Heart right ventricle (tissue), 16 donors: ENCODE measurements at regions not wholly inside any gene's neighbourhood (a gene's known extent, or its start where the extent isn't known, plus 50 kb on each side); places are given as distances from the start of the nearest gene placed in this dataset.

ENCODE experiments used
- ATAC-seq, 8 donors: fragments of 200-7000 bp; cut with Tn5 transposase; one replicate each; pipeline ENCODE4 v1.9.1; 2020; ENCODE audit warnings: mild to moderate bottlenecking in 8 of 8, moderate library complexity in 8 of 8, moderate number of reproducible peaks in 1 of 8
- DNase-seq, 2 donors: peaks; one replicate each; pipeline ENCODE4 v3.0.0-alpha.2; 2020
- H3K27ac ChIP-seq, 10 donors: fragments of 200-600 bp; sonication (generic) in 2 of 10; one replicate each; pipeline versions ENCODE4 v1.5.0 to v1.8.0; 2020 to 2022; ENCODE audit warnings: mild to moderate bottlenecking in 3 of 10
- H3K27me3 ChIP-seq, 7 donors: fragments of 200-600 bp; one replicate each; pipeline ENCODE4 v1.8.0; 2021 to 2022; ENCODE audit warnings: mild to moderate bottlenecking in 2 of 7
- H3K36me3 ChIP-seq, 9 donors: fragments of 200-600 bp; sonication (generic) in 1 of 9; one replicate each; pipeline versions ENCODE4 v1.5.0 to v1.8.0; 2020 to 2022; ENCODE audit warnings: mild to moderate bottlenecking in 2 of 9
- H3K4me1 ChIP-seq, 9 donors: fragments of 200-600 bp; sonication (generic) in 1 of 9; one replicate each; pipeline versions ENCODE4 v1.5.0 to v1.8.0; 2020 to 2022; ENCODE audit warnings: mild to moderate bottlenecking in 4 of 9
- H3K4me3 ChIP-seq, 10 donors: fragments of 200-600 bp; sonication (generic) in 2 of 10; one replicate each; pipeline versions ENCODE4 v1.5.0 to v1.8.0; 2020 to 2022; ENCODE audit warnings: mild to moderate bottlenecking in 7 of 10, moderate library complexity in 2 of 10
- H3K9me3 ChIP-seq, 11 donors: fragments of 200-600 bp in 10 of 11; sonication (generic) in 2 of 11; one replicate each; pipeline versions ENCODE4 v1.5.0 to v1.8.0; 2013 to 2022; ENCODE audit warnings: mild to moderate bottlenecking in 2 of 11, control low read depth in 1 of 11, moderate library complexity in 1 of 11
- CTCF ChIP-seq, 9 donors: fragments of 200-600 bp; sonication (generic) in 2 of 9; IDR thresholded peaks; one replicate each; pipeline versions ENCODE4 v1.5.0 to v1.8.0; 2021 to 2022; ENCODE audit warnings: antibody characterized with exemption in 9 of 9, mild to moderate bottlenecking in 5 of 9, moderate library complexity in 1 of 9
- WGBS, 2 donors: extraction: QIAGEN DNeasy Blood & Tissue Kit; methylation state at CpG; one replicate each; pipeline ENCODE4 v1.1.7; 2013; ENCODE audit warnings: inconsistent platforms in 1 of 2; 5-methylcytosine and 5-hydroxymethylcytosine counted together
- intact Hi-C, 10 donors: fragments of 100-400 bp; cut with DNase I; formaldehyde crosslinking; loops; one replicate each; pipeline versions ENCODE4 v1.11.1 to v1.14.2; 2022
- donor health status: Arrhythmogenic right ventricular cardiomyopathy.
- donor health status: ischemic (EF 13 %, LVEDD 7.1; RV severe dilation, severe dysfunction).
- donor health status: healthy with polysubstance abuse.
- donor health status: DM: no; HTN: yes; CAD: no.
- donor health status: DM: no; HTN: no; CAD: no.
- donor health status: ischemic (EF 25% LVEDD 6.9; RV normal size, moderate dysfunction).
- donor health status: ischemic (EF 25% LVEDD 5.7; RV mildly dilated, moderate dysfunction).
- donor health status: healthy.
- donor health status: DM: yes; HTN: yes; CAD: no.
- donor health status: Ischemic cardiomyopathy.
- donor health status: ischemic (EF 35%, LVEDD 5.7; RV mildly dilated, moderate dysfunction).
- donor health status: nonischemic (EF 11% LVEDD 7.7; RV severe dilation, severe dysfunction).
- donor health status: DM: yes; HTN: yes; CAD: no.
- donor health status: PGD.
- donor health status: ischemic (EF 29% LVEDD 5.4; RV normal size, mild dysfunction).
- donor health status: nonischemic (EF 23%, LVEDD 6.1; RV moderate dilation, normal function).

GRCh38 chr4:119804404-119804803 is 175.8 kb upstream of the PDE5A start:
- H3K27me3 ChIP-seq = no peaks in the 10 kb centered on the region
- no peak overlapping the region for H3K4me3 ChIP-seq
- 94 to 100% methylated on average over 1 of the region's 1 CpG for WGBS, 2 donors
- no peak overlapping the region for H3K27ac ChIP-seq
- no peaks in the 10 kb centered on the region for H3K36me3 ChIP-seq
- H3K9me3 ChIP-seq = peaks cover 0 to 16% (median 3%) of the 10 kb centered on the region in 11 donors
- intact Hi-C loops = loop anchor here in 1 of 10 donors (10.0 kb wide), 1 partner anchor 240 kb away; no protein-coding TSS in a partner anchor
- H3K4me1 ChIP-seq = no peaks in the 10 kb centered on the region
- no peak for ATAC-seq
- no peak for TF ChIP-seq CTCF (IDR thresholded peaks at IDR 0.05)
- no peak for DNase-seq

GRCh38 chr4:119797238-119797894 is 168.8 kb upstream of the PDE5A start:
- Histone ChIP-seq H3K27ac (no peak overlapping the region), H3K9me3 (no peaks in the 10 kb centered on the region), H3K27me3 (no peaks in the 10 kb centered on the region), H3K4me1 (no peaks in the 10 kb centered on the region), H3K36me3 (no peaks in the 10 kb centered on the region), H3K4me3 (no peak overlapping the region)
- intact Hi-C loops = loop anchor here in 2 of 10 donors (10.0 kb wide), 2 partner anchors 153 to 247 kb away; no protein-coding TSS in a partner anchor
- ATAC-seq = no peak
- no peak for TF ChIP-seq CTCF (IDR thresholded peaks at IDR 0.05)
- DNase-seq = no peak
- 82 to 88% methylated on average over 2 of the region's 2 CpGs for WGBS, 2 donors

GRCh38 chr4:119795986-119796578 is 167.5 kb upstream of the PDE5A start:
- intact Hi-C loops = loop anchor here in 2 of 10 donors (10.0 kb wide), 2 partner anchors 151 to 249 kb away; no protein-coding TSS in a partner anchor
- Histone ChIP-seq H3K4me1 (no peaks in the 10 kb centered on the region), H3K36me3 (no peaks in the 10 kb centered on the region), H3K4me3 (no peak overlapping the region), H3K27me3 (no peaks in the 10 kb centered on the region), H3K9me3 (no peaks in the 10 kb centered on the region), H3K27ac (no peak overlapping the region)
- no peak for TF ChIP-seq CTCF (IDR thresholded peaks at IDR 0.05)
- 64 to 69% methylated on average over 3 of the region's 3 CpGs for WGBS, 2 donors
- no peak for ATAC-seq
- no peak for DNase-seq

- no peak overlapping the region for H3K4me3 ChIP-seq
- H3K4me1 ChIP-seq = no peaks in the 10 kb centered on the region
- H3K9me3 ChIP-seq = no peaks in the 10 kb centered on the region
- no peak overlapping the region for H3K27ac ChIP-seq
- 81 to 82% methylated on average over 4 of the region's 4 CpGs for WGBS, 2 donors
- no peaks in the 10 kb centered on the region for H3K36me3 ChIP-seq
- ATAC-seq = no peak
- no peak for TF ChIP-seq CTCF (IDR thresholded peaks at IDR 0.05)
- no peak for DNase-seq
- H3K27me3 ChIP-seq = no peaks in the 10 kb centered on the region
- intact Hi-C loops = loop anchor here in 2 of 10 donors (10.0 kb wide), 2 partner anchors 150 to 250 kb away; no protein-coding TSS in a partner anchor
Measured at GRCh38 chr4:119794681-119795080, 166.1 kb upstream of the PDE5A start.
